GM18951 (cell line): ENCODE measurements at regions not wholly inside any gene's neighbourhood (a gene's known extent, or its start where the extent isn't known, plus 50 kb on each side); places are given as distances from the start of the nearest gene placed in this dataset.

ENCODE experiments used
- POLR2A ChIP-seq: IDR thresholded peaks from 4 replicates; pipeline ENCODE4 v1.6.1; 2011; ENCODE audit warnings: mild to moderate bottlenecking; ENCODE audit not compliant: insufficient read length, insufficient read depth; ENCODE audit errors: extremely low read depth
- in situ Hi-C: fragments of 300-500 bp; cut with MboI; formaldehyde crosslinking; loops from one replicate; pipeline ENCODE4 v1.12.0; 2022; ENCODE audit warnings: low sequenced_read_pairs, mixed read lengths, inconsistent platforms; ENCODE audit not compliant: unreplicated experiment

GRCh38 chrX:39465467-39465866 is 632.3 kb downstream of the BCOR start:
- TF ChIP-seq POLR2A: no peak
- in situ Hi-C loops: no loop called here

GRCh38 chrX:39465906-39466305 is 631.9 kb downstream of the BCOR start:
- TF ChIP-seq POLR2A: no peak
- in situ Hi-C loops: no loop called here

GRCh38 chrX:39469126-39469525 is 628.6 kb downstream of the BCOR start:
- in situ Hi-C loops: no loop called here

GRCh38 chrX:39470588-39471407 is 627.0 kb downstream of the BCOR start:
- in situ Hi-C loops: no loop called here
- no peak for TF ChIP-seq POLR2A

More at GRCh38 chrX:39469126-39469525, 628.6 kb downstream of the BCOR start:
- no peak for TF ChIP-seq POLR2A

GRCh38 chrX:39472161-39472560 is 625.6 kb downstream of the BCOR start:
- TF ChIP-seq POLR2A: no peak
- in situ Hi-C loops: no loop called here

GRCh38 chrX:39473812-39474211 is 623.9 kb downstream of the BCOR start:
- in situ Hi-C loops: no loop called here
- no peak for TF ChIP-seq POLR2A

- no peak for TF ChIP-seq POLR2A
- in situ Hi-C loops: no loop called here
Observed at GRCh38 chrX:39475372-39475771, 622.4 kb downstream of the BCOR start.

- no peak for TF ChIP-seq POLR2A
- in situ Hi-C loops: no loop called here
Observed at GRCh38 chrX:39476604-39477021, 621.1 kb downstream of the BCOR start.

GRCh38 chrX:39477031-39477761 is 620.6 kb downstream of the BCOR start:
- in situ Hi-C loops: no loop called here
- no peak for TF ChIP-seq POLR2A

- TF ChIP-seq POLR2A: no peak
- in situ Hi-C loops: no loop called here
Observed at GRCh38 chrX:39477762-39478120, 620.0 kb downstream of the BCOR start.

- in situ Hi-C loops: no loop called here
- TF ChIP-seq POLR2A: no peak
Observed at GRCh38 chrX:39479856-39480255, 617.9 kb downstream of the BCOR start.

GRCh38 chrX:39480963-39481362 is 616.8 kb downstream of the BCOR start:
- TF ChIP-seq POLR2A: no peak
- in situ Hi-C loops: no loop called here

GRCh38 chrX:39481621-39482020 is 616.1 kb downstream of the BCOR start:
- no peak for TF ChIP-seq POLR2A
- in situ Hi-C loops: no loop called here
